Loucy (cell line): ENCODE measurements at regions not wholly inside any gene's neighbourhood (a gene's known extent, or its start where the extent isn't known, plus 50 kb on each side); places are given as distances from the start of the nearest gene placed in this dataset.

Experiments
- EZH2phosphoT487 ChIP-seq: fragments of 200-600 bp; IDR thresholded peaks from 2 replicates; pipeline ENCODE4 v1.6.1; 2018; ENCODE audit warnings: antibody characterized with exemption, mild to moderate bottlenecking, moderate library complexity, borderline replicate concordance
- TF ChIP-seq, protein P1 (sequence below): fragments of 200-600 bp; sonication (generic); conservative IDR thresholded peaks from 2 replicates; pipeline ENCODE4 v1.5.1; 2014; ENCODE audit warnings: mild to moderate bottlenecking, antibody characterized with exemption, low read length

DNA sequence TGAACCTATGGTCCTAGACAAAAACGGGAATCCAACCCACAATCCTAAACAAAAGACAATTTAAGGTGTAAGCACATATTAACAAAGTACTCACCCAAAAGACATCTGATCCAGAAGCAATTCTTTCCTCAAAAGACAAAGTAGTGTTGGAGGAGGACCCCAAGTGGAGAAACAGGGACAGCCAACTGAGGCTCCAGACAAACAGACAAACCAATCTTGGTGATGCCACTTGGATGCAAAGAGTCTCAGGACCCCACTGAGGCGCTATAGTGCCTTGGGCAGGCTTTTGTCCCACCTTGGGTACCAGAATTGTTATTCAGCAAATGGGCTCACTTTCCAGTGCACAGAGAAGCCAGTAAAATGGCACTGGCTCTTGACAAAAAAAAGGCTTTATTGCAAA lies 613.8 kb downstream of the DIPK2A start:
- no peak for TF ChIP-seq EZH2phosphoT487
- TF ChIP-seq, protein P1, sequence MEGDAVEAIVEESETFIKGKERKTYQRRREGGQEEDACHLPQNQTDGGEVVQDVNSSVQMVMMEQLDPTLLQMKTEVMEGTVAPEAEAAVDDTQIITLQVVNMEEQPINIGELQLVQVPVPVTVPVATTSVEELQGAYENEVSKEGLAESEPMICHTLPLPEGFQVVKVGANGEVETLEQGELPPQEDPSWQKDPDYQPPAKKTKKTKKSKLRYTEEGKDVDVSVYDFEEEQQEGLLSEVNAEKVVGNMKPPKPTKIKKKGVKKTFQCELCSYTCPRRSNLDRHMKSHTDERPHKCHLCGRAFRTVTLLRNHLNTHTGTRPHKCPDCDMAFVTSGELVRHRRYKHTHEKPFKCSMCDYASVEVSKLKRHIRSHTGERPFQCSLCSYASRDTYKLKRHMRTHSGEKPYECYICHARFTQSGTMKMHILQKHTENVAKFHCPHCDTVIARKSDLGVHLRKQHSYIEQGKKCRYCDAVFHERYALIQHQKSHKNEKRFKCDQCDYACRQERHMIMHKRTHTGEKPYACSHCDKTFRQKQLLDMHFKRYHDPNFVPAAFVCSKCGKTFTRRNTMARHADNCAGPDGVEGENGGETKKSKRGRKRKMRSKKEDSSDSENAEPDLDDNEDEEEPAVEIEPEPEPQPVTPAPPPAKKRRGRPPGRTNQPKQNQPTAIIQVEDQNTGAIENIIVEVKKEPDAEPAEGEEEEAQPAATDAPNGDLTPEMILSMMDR, result peak; percentile 25
